K562 (cell line): ENCODE measurements at regions not wholly inside any gene's neighbourhood (a gene's known extent, or its start where the extent isn't known, plus 50 kb on each side); places are given as distances from the start of the nearest gene placed in this dataset.

Source experiments
- ATAC-seq: fragments of 200-7000 bp; cut with Tn5 transposase; 3 replicates; pipeline ENCODE4 v1.9.1; 2020; ENCODE audit warnings: moderate library complexity
- BruUV-seq: library from RNA; stranded (reverse); fragments of 400-500 nt; replicated peaks from 2 replicates; lab custom pipeline; 2021; lab: Mats Ljungman, UMichigan
- CTCF ChIA-PET: fragments of 300-600 bp; formaldehyde crosslinking; extraction: SDS; loops from one replicate; lab custom pipeline; 2021; ENCODE audit warnings: low intra/inter-chr PET ratio; lab: Yijun Ruan, JAX
- POLR2A ChIA-PET: fragments of 300-600, 350-650 bp; sonication (Branson Sonifier 250); formaldehyde crosslinking; extraction: SDS; loops from one replicate; lab custom pipeline; 2021; ENCODE audit warnings: antibody characterized with exemption, inconsistent platforms; lab: Yijun Ruan, JAX
- DNase-seq, 4 experiments: peaks; one replicate each; pipeline versions ENCODE4 v3.0.0 to v3.0.0-alpha.2; 2011 to 2018; ENCODE audit warnings: low spot score in 3 of 4, mixed read lengths in 3 of 4; ENCODE audit errors: extremely low read depth in 1 of 4
- FAIRE-seq: peaks from 2 replicates; lab custom pipeline; 2011; peaks lifted over from hg19 to GRCh38; lab: Jason Lieb, UNC
- H2AFZ ChIP-seq: 2 replicates; pipeline ENCODE4 v1.6.0; 2011; ENCODE audit warnings: low read depth, low read length, control low read depth, inconsistent platforms
- H3K27ac ChIP-seq: fragments of 200-600 bp; 3 replicates; pipeline ENCODE4 v1.8.0; 2011; ENCODE audit warnings: low read depth, mild to moderate bottlenecking, control low read depth, inconsistent platforms, low read length, moderate library complexity, mixed read lengths; ENCODE audit errors: extremely low read depth
- H3K27me3 ChIP-seq, 2 experiments: fragments of 300-600 bp in 1 of 2; 2 replicates in 1 of 2; 3 replicates in 1 of 2; pipeline versions ENCODE4 v1.6.0 to v1.8.0; 2011; ENCODE audit warnings: inconsistent platforms in 2 of 2, low read length in 2 of 2, mild to moderate bottlenecking in 1 of 2, mixed read lengths in 1 of 2, moderate library complexity in 1 of 2; ENCODE audit not compliant: control insufficient read depth in 2 of 2, insufficient read depth in 2 of 2
- H3K36me3 ChIP-seq: fragments of 300-600 bp; 3 replicates; pipeline ENCODE4 v1.8.0; 2011; ENCODE audit warnings: mild to moderate bottlenecking, low read length, inconsistent platforms; ENCODE audit not compliant: control insufficient read depth, insufficient read depth
- H3K4me1 ChIP-seq, 2 experiments: fragments of 200-600 bp in 1 of 2; replicated peaks in 1 of 2; 2 replicates in 1 of 2; 3 replicates in 1 of 2; pipeline versions ENCODE4 v1.5.1 to v1.8.0; 2011; ENCODE audit warnings: inconsistent platforms in 2 of 2, low read length in 2 of 2, mild to moderate bottlenecking in 1 of 2, mixed read lengths in 1 of 2, moderate library complexity in 1 of 2; ENCODE audit not compliant: control insufficient read depth in 2 of 2, insufficient read depth in 2 of 2
- H3K4me2 ChIP-seq: 2 replicates; pipeline ENCODE4 v1.6.1; 2011; ENCODE audit warnings: low read length, control low read depth, inconsistent platforms, mixed read lengths; ENCODE audit not compliant: insufficient read depth
- H3K4me3 ChIP-seq: fragments of 200-600 bp; sonication (generic), shearing (Covaris generic); 2 replicates; pipeline ENCODE4 v1.5.1; 2016; ENCODE audit warnings: control low read depth, inconsistent platforms
- H3K79me2 ChIP-seq: fragments of 200-600 bp; 3 replicates; pipeline ENCODE4 v1.8.0; 2011; ENCODE audit warnings: low read length, inconsistent platforms; ENCODE audit not compliant: control insufficient read depth, insufficient read depth
- H3K9ac ChIP-seq, 2 experiments: 2 replicates each; pipeline versions ENCODE4 v1.6.0 to v1.6.1; 2011; ENCODE audit warnings: low read depth in 2 of 2, low read length in 2 of 2, control low read depth in 1 of 2, inconsistent platforms in 1 of 2, mild to moderate bottlenecking in 1 of 2, mixed read lengths in 1 of 2; ENCODE audit not compliant: insufficient read depth in 1 of 2
- H3K9me1 ChIP-seq: one replicate; pipeline ENCODE4 v1.6.0; 2011; ENCODE audit warnings: inconsistent platforms, mild to moderate bottlenecking, low read length, moderate library complexity; ENCODE audit not compliant: control insufficient read depth, insufficient read depth
- H3K9me3 ChIP-seq: replicated peaks from 2 replicates; pipeline ENCODE4 v1.5.1; 2011; ENCODE audit warnings: low read depth, low read length, inconsistent platforms; ENCODE audit not compliant: control insufficient read depth, insufficient read depth
- H4K20me1 ChIP-seq: replicated peaks from 2 replicates; pipeline ENCODE4 v1.6.1; 2011; ENCODE audit warnings: low read length, inconsistent platforms, mixed read lengths; ENCODE audit not compliant: control insufficient read depth, insufficient read depth
- ARHGAP35 ChIP-seq: fragments of 450-650 bp; IDR thresholded peaks from 2 replicates; pipeline ENCODE4 v1.6.1; 2018; ENCODE audit not compliant: partially characterized antibody
- GATA2 ChIP-seq: sonication (generic); formaldehyde crosslinking; IDR thresholded peaks from 2 replicates; pipeline ENCODE4 v1.4.0; 2020; ENCODE audit warnings: mild to moderate bottlenecking, missing genetic modification reagents
- RUNX1 ChIP-seq: sonication (generic); IDR thresholded peaks from 2 replicates; pipeline ENCODE4 v1.6.1; 2016; ENCODE audit warnings: antibody characterized with exemption, low read depth
- STAT6 ChIP-seq: sonication (generic); formaldehyde crosslinking; IDR thresholded peaks from 2 replicates; pipeline ENCODE4 v1.8.1; 2023; ENCODE audit warnings: mild to moderate bottlenecking, missing genetic modification reagents
- ZBTB49 ChIP-seq: sonication (generic); formaldehyde crosslinking; IDR thresholded peaks from 2 replicates; pipeline ENCODE4 v1.8.0; 2022; ENCODE audit warnings: missing genetic modification reagents, mild to moderate bottlenecking, borderline replicate concordance
- WGBS: fragments of 100-300 bp; shearing (Covaris generic); methylation state at CpG from one replicate; pipeline ENCODE4 v1.1.6; 2016; ENCODE audit warnings: low coverage, mixed read lengths; ENCODE audit not compliant: insufficient coverage; ENCODE audit errors: missing lambda C conversion rate; 5-methylcytosine and 5-hydroxymethylcytosine counted together
- in situ Hi-C: fragments of 300-500 bp; cut with MboI; formaldehyde crosslinking; loops from 4 replicates; pipeline ENCODE4 v1.15.0; 2018; ENCODE audit warnings: inconsistent platforms, mixed read lengths
- intact Hi-C: fragments of 100-400 bp; cut with micrococcal nuclease; formaldehyde crosslinking; loops from 2 replicates; pipeline ENCODE4 v1.14.2; 2022
- TF ChIP-seq, protein P1 (sequence below): fragments of 250-450 bp; sonication (Bioruptor Pico); IDR thresholded peaks from 2 replicates; pipeline ENCODE4 v1.8.0; 2022; ENCODE audit warnings: moderate library complexity, mild to moderate bottlenecking, inconsistent platforms

- in situ Hi-C loops, result no loop called here
- ATAC-seq, result no peak
- TF ChIP-seq ZBTB49 (no peak), STAT6 (CRISPR knock-in tag) (no peak), ARHGAP35 (no peak), GATA2 (CRISPR knock-in tag) (no peak), RUNX1 (no peak)
- TF ChIP-seq, protein P1, sequence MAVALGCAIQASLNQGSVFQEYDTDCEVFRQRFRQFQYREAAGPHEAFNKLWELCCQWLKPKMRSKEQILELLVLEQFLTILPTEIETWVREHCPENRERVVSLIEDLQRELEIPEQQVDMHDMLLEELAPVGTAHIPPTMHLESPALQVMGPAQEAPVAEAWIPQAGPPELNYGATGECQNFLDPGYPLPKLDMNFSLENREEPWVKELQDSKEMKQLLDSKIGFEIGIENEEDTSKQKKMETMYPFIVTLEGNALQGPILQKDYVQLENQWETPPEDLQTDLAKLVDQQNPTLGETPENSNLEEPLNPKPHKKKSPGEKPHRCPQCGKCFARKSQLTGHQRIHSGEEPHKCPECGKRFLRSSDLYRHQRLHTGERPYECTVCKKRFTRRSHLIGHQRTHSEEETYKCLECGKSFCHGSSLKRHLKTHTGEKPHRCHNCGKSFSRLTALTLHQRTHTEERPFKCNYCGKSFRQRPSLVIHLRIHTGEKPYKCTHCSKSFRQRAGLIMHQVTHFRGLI (CRISPR knock-in tag), result no peak
- WGBS, result 2% methylated on average over 9 of the region's 9 CpGs
- H3K9me3 ChIP-seq, result no peaks in the 10 kb centered on the region
- ChIA-PET POLR2A (no interaction called here), CTCF (no interaction called here)
- H3K9ac ChIP-seq, result no peak overlapping the region
- H3K27me3 ChIP-seq, result peaks cover 0 to 3% of the 10 kb centered on the region in 2 experiments; a peak in 1 of 5 replicates
- intact Hi-C loops, result no loop called here
- DNase-seq, result no peak
- H3K9me1 ChIP-seq, result no peaks in the 10 kb centered on the region
- no peaks in the 10 kb centered on the region for H3K36me3 ChIP-seq
- no peak overlapping the region for H3K27ac ChIP-seq
- H4K20me1 ChIP-seq, result no peaks in the 10 kb centered on the region
- no peak for FAIRE-seq
- H2AFZ ChIP-seq, result no peak overlapping the region
- H3K4me2 ChIP-seq, result no peak overlapping the region
- H3K4me1 ChIP-seq, result no peaks in the 10 kb centered on the region
- BruUV-seq, result no TSS peak
- no peak overlapping the region for H3K4me3 ChIP-seq
- no peaks in the 10 kb centered on the region for H3K79me2 ChIP-seq
Observed at GRCh38 chr2:235157746-235158482, 206.1 kb downstream of the SH3BP4 start.
